H9 (cell line): ENCODE measurements at regions not wholly inside any gene's neighbourhood (a gene's known extent, or its start where the extent isn't known, plus 50 kb on each side); places are given as distances from the start of the nearest gene placed in this dataset.

Experiments used
- DNase-seq: peaks from one replicate; pipeline ENCODE4 v3.0.0-alpha.2; 2017
- H2AFZ ChIP-seq: one replicate; pipeline ENCODE4 v1.6.1; 2013; ENCODE audit warnings: mild to moderate bottlenecking, low read length, control low read depth, moderate library complexity
- H2AK5ac ChIP-seq: 2 replicates; pipeline ENCODE4 v1.6.1; 2013; ENCODE audit warnings: low read length, control low read depth, mixed read lengths; ENCODE audit not compliant: insufficient read length
- H2BK120ac ChIP-seq: one replicate; pipeline ENCODE4 v1.6.1; 2013; ENCODE audit warnings: low read depth, mild to moderate bottlenecking, low read length, control low read depth, inconsistent platforms; ENCODE audit not compliant: poor library complexity, severe bottlenecking
- H2BK12ac ChIP-seq: 2 replicates; pipeline ENCODE4 v1.6.1; 2013; ENCODE audit warnings: low read length, control low read depth, mixed read lengths, low read depth; ENCODE audit not compliant: insufficient read length
- H2BK15ac ChIP-seq: 2 replicates; pipeline ENCODE4 v1.6.1; 2013; ENCODE audit warnings: low read depth, low read length, control low read depth
- H2BK20ac ChIP-seq: one replicate; pipeline ENCODE4 v1.6.1; 2013; ENCODE audit warnings: low read depth, mild to moderate bottlenecking, low read length, control low read depth, inconsistent platforms; ENCODE audit not compliant: poor library complexity, severe bottlenecking
- H2BK5ac ChIP-seq: 2 replicates; pipeline ENCODE4 v1.6.1; 2013; ENCODE audit warnings: low read length, control low read depth, mixed read lengths; ENCODE audit not compliant: insufficient read length
- H3K14ac ChIP-seq: 2 replicates; pipeline ENCODE4 v1.6.1; 2013; ENCODE audit warnings: low read length, control low read depth; ENCODE audit not compliant: insufficient read depth
- H3K18ac ChIP-seq: 2 replicates; pipeline ENCODE4 v1.6.1; 2013; ENCODE audit warnings: low read depth, mild to moderate bottlenecking, mixed read lengths, low read length, control low read depth; ENCODE audit not compliant: insufficient read length
- H3K23ac ChIP-seq: 2 replicates; pipeline ENCODE4 v1.6.1; 2013; ENCODE audit warnings: low read length, control low read depth, mixed read lengths, low read depth; ENCODE audit not compliant: insufficient read length
- H3K23me2 ChIP-seq: 2 replicates; pipeline ENCODE4 v1.6.1; 2013; ENCODE audit warnings: low read depth, mild to moderate bottlenecking, mixed read lengths, low read length, control low read depth; ENCODE audit not compliant: insufficient read length, poor library complexity, severe bottlenecking
- H3K27ac ChIP-seq: 2 replicates; pipeline ENCODE4 v1.5.1; 2013; ENCODE audit warnings: low read length, control low read depth, mixed read lengths, low read depth; ENCODE audit not compliant: insufficient read length
- H3K27me3 ChIP-seq: 2 replicates; pipeline ENCODE4 v1.6.1; 2013; ENCODE audit warnings: low read length, control low read depth, inconsistent platforms; ENCODE audit not compliant: insufficient read depth
- H3K4ac ChIP-seq: 2 replicates; pipeline ENCODE4 v1.6.1; 2013; ENCODE audit warnings: low read depth, mild to moderate bottlenecking, control low read depth, inconsistent platforms, low read length, moderate library complexity
- H3K4me1 ChIP-seq: 2 replicates; pipeline ENCODE4 v1.6.1; 2013; ENCODE audit warnings: low read length, control low read depth, inconsistent platforms; ENCODE audit not compliant: insufficient read depth
- H3K4me2 ChIP-seq: 2 replicates; pipeline ENCODE4 v1.6.1; 2013; ENCODE audit warnings: low read length, control low read depth, mixed read lengths; ENCODE audit not compliant: insufficient read length, insufficient read depth
- H3K56ac ChIP-seq: 2 replicates; pipeline ENCODE4 v1.6.1; 2013; ENCODE audit warnings: low read depth, mild to moderate bottlenecking, mixed read lengths, low read length, control low read depth; ENCODE audit not compliant: insufficient read length
- H3K79me1 ChIP-seq: 2 replicates; pipeline ENCODE4 v1.6.1; 2013; ENCODE audit warnings: low read depth, mild to moderate bottlenecking, moderate library complexity, low read length, control low read depth, inconsistent platforms; ENCODE audit not compliant: insufficient read depth, poor library complexity, severe bottlenecking
- H3K79me2 ChIP-seq: 2 replicates; pipeline ENCODE4 v1.6.1; 2013; ENCODE audit warnings: low read length, control low read depth, inconsistent platforms; ENCODE audit not compliant: insufficient read depth
- H3K9ac ChIP-seq: 2 replicates; pipeline ENCODE4 v1.6.1; 2013; ENCODE audit warnings: low read length, control low read depth, mixed read lengths; ENCODE audit not compliant: insufficient read length; ENCODE audit errors: extremely low read depth
- H3K9me3 ChIP-seq: one replicate; pipeline ENCODE4 v1.6.1; 2013; ENCODE audit warnings: low read depth, low read length, inconsistent platforms; ENCODE audit not compliant: control insufficient read depth
- H3T11ph ChIP-seq: one replicate; pipeline ENCODE4 v1.6.1; 2013; ENCODE audit warnings: mild to moderate bottlenecking, low read length, control low read depth, inconsistent platforms
- H4K20me1 ChIP-seq: one replicate; pipeline ENCODE4 v1.6.1; 2013; ENCODE audit not compliant: control insufficient read depth, insufficient read length, insufficient read depth
- H4K5ac ChIP-seq: 2 replicates; pipeline ENCODE4 v1.6.1; 2013; ENCODE audit warnings: low read depth, mild to moderate bottlenecking, mixed read lengths, low read length, control low read depth; ENCODE audit not compliant: insufficient read length
- H4K8ac ChIP-seq: replicated peaks from 2 replicates; pipeline ENCODE4 v1.6.1; 2013; ENCODE audit warnings: low read length, control low read depth, mixed read lengths, low read depth; ENCODE audit not compliant: insufficient read length
- H4K91ac ChIP-seq: 2 replicates; pipeline ENCODE4 v1.6.1; 2013; ENCODE audit warnings: low read depth, mild to moderate bottlenecking, moderate library complexity, mixed read lengths, low read length, control low read depth; ENCODE audit not compliant: insufficient read length
- H3K27ac Mint-ChIP-seq, 3 experiments: 2 replicates in 2 of 3; 3 replicates in 1 of 3; pipeline ENCODE4 v1.8.0; 2020 to 2021; ENCODE audit warnings: mixed read lengths in 3 of 3, mild to moderate bottlenecking in 1 of 3, moderate library complexity in 1 of 3
- H3K27me3 Mint-ChIP-seq: 2 replicates; pipeline ENCODE4 v1.8.0; 2021; ENCODE audit warnings: low read depth, mild to moderate bottlenecking, moderate library complexity, mixed read lengths
- H3K36me3 Mint-ChIP-seq, 3 experiments: 2 replicates in 2 of 3; 3 replicates in 1 of 3; pipeline ENCODE4 v1.8.0; 2020 to 2021; ENCODE audit warnings: low read depth in 3 of 3, mixed read lengths in 3 of 3; ENCODE audit not compliant: insufficient read depth in 1 of 3
- H3K4me1 Mint-ChIP-seq, 2 experiments: 2 replicates each; pipeline ENCODE4 v1.8.0; 2020; ENCODE audit warnings: mixed read lengths in 2 of 2
- H3K4me3 Mint-ChIP-seq, 2 experiments: 2 replicates in 1 of 2; 3 replicates in 1 of 2; pipeline ENCODE4 v1.8.0; 2020 to 2021; ENCODE audit warnings: mild to moderate bottlenecking in 2 of 2, mixed read lengths in 2 of 2, moderate library complexity in 1 of 2
- H3K9me3 Mint-ChIP-seq, 2 experiments: 2 replicates in 1 of 2; 3 replicates in 1 of 2; pipeline ENCODE4 v1.8.0; 2020; ENCODE audit warnings: mild to moderate bottlenecking in 2 of 2, mixed read lengths in 2 of 2, moderate library complexity in 1 of 2
- WGBS: extraction: QIAGEN DNeasy Blood & Tissue Kit; methylation state at CpG from one replicate; pipeline ENCODE4 v1.1.7; 2013; ENCODE audit warnings: missing lambda C conversion rate, low lambda C conversion rate, mixed read lengths; ENCODE audit not compliant: insufficient read length; ENCODE audit errors: extremely low coverage; 5-methylcytosine and 5-hydroxymethylcytosine counted together
- TF ChIP-seq, protein P1 (sequence below): fragments of 200-600 bp; sonication (generic); conservative IDR thresholded peaks from 3 replicates; pipeline ENCODE4 v1.8.0; 2021; ENCODE audit warnings: antibody characterized with exemption, mild to moderate bottlenecking

- no peak overlapping the region for H2BK12ac ChIP-seq
- peaks cover 0 to 14% (median 3%) of the 10 kb centered on the region in 3 experiments; a peak in 4 of 7 replicates for H3K36me3 Mint-ChIP-seq
- H3K4me2 ChIP-seq: no peak overlapping the region
- H3K27ac ChIP-seq: no peak overlapping the region
- no peak overlapping the region for H2BK120ac ChIP-seq
- no peaks in the 10 kb centered on the region for H4K20me1 ChIP-seq
- TF ChIP-seq, protein P1, sequence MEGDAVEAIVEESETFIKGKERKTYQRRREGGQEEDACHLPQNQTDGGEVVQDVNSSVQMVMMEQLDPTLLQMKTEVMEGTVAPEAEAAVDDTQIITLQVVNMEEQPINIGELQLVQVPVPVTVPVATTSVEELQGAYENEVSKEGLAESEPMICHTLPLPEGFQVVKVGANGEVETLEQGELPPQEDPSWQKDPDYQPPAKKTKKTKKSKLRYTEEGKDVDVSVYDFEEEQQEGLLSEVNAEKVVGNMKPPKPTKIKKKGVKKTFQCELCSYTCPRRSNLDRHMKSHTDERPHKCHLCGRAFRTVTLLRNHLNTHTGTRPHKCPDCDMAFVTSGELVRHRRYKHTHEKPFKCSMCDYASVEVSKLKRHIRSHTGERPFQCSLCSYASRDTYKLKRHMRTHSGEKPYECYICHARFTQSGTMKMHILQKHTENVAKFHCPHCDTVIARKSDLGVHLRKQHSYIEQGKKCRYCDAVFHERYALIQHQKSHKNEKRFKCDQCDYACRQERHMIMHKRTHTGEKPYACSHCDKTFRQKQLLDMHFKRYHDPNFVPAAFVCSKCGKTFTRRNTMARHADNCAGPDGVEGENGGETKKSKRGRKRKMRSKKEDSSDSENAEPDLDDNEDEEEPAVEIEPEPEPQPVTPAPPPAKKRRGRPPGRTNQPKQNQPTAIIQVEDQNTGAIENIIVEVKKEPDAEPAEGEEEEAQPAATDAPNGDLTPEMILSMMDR: no peak
- no peak overlapping the region for H2AK5ac ChIP-seq
- no peak overlapping the region for H3K9ac ChIP-seq
- no peak overlapping the region for H4K8ac ChIP-seq
- peaks cover 5% of the 10 kb centered on the region for H3K27me3 Mint-ChIP-seq
- H3K4me3 Mint-ChIP-seq: no peak overlapping the region
- no peak overlapping the region for H3K18ac ChIP-seq
- H3K23ac ChIP-seq: no peak overlapping the region
- H3K23me2 ChIP-seq: no peaks in the 10 kb centered on the region
- no peak overlapping the region for H2AFZ ChIP-seq
- H3K56ac ChIP-seq: no peak overlapping the region
- no peak overlapping the region for H3K4ac ChIP-seq
- H3K14ac ChIP-seq: no peak overlapping the region
- H3K27ac Mint-ChIP-seq: no peak overlapping the region
- H4K5ac ChIP-seq: no peak overlapping the region
- peaks cover 6% of the 10 kb centered on the region; the same call in 1 of the 2 replicates for H3K4me1 ChIP-seq
- peaks cover 49 to 56% of the 10 kb centered on the region in 2 experiments for H3K4me1 Mint-ChIP-seq
- no peak for DNase-seq
- no peak overlapping the region for H2BK20ac ChIP-seq
- WGBS: no CpG with 5 or more reads among the region's 3 CpGs
- no peaks in the 10 kb centered on the region for H3K79me2 ChIP-seq
- no peak overlapping the region for H3T11ph ChIP-seq
- H3K9me3 ChIP-seq: no peaks in the 10 kb centered on the region
- H2BK15ac ChIP-seq: no peak overlapping the region
- H4K91ac ChIP-seq: no peak overlapping the region
- no peak overlapping the region for H2BK5ac ChIP-seq
- H3K9me3 Mint-ChIP-seq: peaks cover 9 to 12% of the 10 kb centered on the region in 2 experiments
- no peaks in the 10 kb centered on the region for H3K79me1 ChIP-seq
- no peaks in the 10 kb centered on the region for H3K27me3 ChIP-seq
Observed at GRCh38 chr2:216768908-216769411, 73.6 kb upstream of the IGFBP5 start.
